ENCODE measurements at regions not wholly inside any gene's neighbourhood (a gene's known extent, or its start where the extent isn't known, plus 50 kb on each side); places are given as distances from the start of the nearest gene placed in this dataset.

- no peak for TF ChIP-seq CTCF (IDR thresholded peaks at IDR 0.05)
- TF ChIP-seq POLR2A (IDR thresholded peaks at IDR 0.05) = no peak
- intact Hi-C loops (cut with DNase I; ENCODE audit: low total_unique reads) = no loop called here
- no peak overlapping the region for H3K4me3 ChIP-seq
Measured at GRCh38 chr14:49199159-49199558, 387.0 kb downstream of the RPS29 start.

GRCh38 chr14:49196327-49196726 is 389.9 kb downstream of the RPS29 start:
- H3K4me3 ChIP-seq = no peak overlapping the region

More at GRCh38 chr14:49199159-49199558, 387.0 kb downstream of the RPS29 start:
- no peak for DNase-seq
- no peaks in the 10 kb centered on the region for H3K4me1 ChIP-seq
- no peaks in the 10 kb centered on the region for H3K27me3 ChIP-seq
- no peaks in the 10 kb centered on the region for H3K36me3 ChIP-seq
- no peaks in the 10 kb centered on the region for H3K9me3 ChIP-seq
- H3K27ac ChIP-seq = no peak overlapping the region

GRCh38 chr14:49194067-49194466 is 392.1 kb downstream of the RPS29 start:
- H3K9me3 ChIP-seq = no peaks in the 10 kb centered on the region
- intact Hi-C loops (cut with DNase I; ENCODE audit: low total_unique reads) = no loop called here
- no peaks in the 10 kb centered on the region for H3K27me3 ChIP-seq
- TF ChIP-seq POLR2A (IDR thresholded peaks at IDR 0.05) (no peak), CTCF (IDR thresholded peaks at IDR 0.05) (no peak)
- no peak overlapping the region for H3K4me3 ChIP-seq
- H3K4me1 ChIP-seq = no peaks in the 10 kb centered on the region
- DNase-seq = no peak
- H3K36me3 ChIP-seq = no peaks in the 10 kb centered on the region
- no peak overlapping the region for H3K27ac ChIP-seq

More at GRCh38 chr14:49196327-49196726, 389.9 kb downstream of the RPS29 start:
- intact Hi-C loops (cut with DNase I; ENCODE audit: low total_unique reads) = no loop called here
- Histone ChIP-seq H3K27me3 (no peaks in the 10 kb centered on the region), H3K27ac (no peak overlapping the region), H3K36me3 (no peaks in the 10 kb centered on the region), H3K9me3 (no peaks in the 10 kb centered on the region), H3K4me1 (no peaks in the 10 kb centered on the region)
- TF ChIP-seq POLR2A (IDR thresholded peaks at IDR 0.05) (no peak), CTCF (IDR thresholded peaks at IDR 0.05) (no peak)
- DNase-seq = no peak

- intact Hi-C loops (cut with DNase I; ENCODE audit: low total_unique reads) = no loop called here
- no peak for TF ChIP-seq POLR2A (IDR thresholded peaks at IDR 0.05)
- TF ChIP-seq CTCF (IDR thresholded peaks at IDR 0.05) = no peak
Measured at GRCh38 chr14:49193332-49194065, 392.7 kb downstream of the RPS29 start.

GRCh38 chr14:49191380-49191779 is 394.8 kb downstream of the RPS29 start:
- Histone ChIP-seq H3K27ac (no peak overlapping the region), H3K36me3 (no peaks in the 10 kb centered on the region), H3K27me3 (no peaks in the 10 kb centered on the region), H3K4me1 (no peaks in the 10 kb centered on the region), H3K9me3 (no peaks in the 10 kb centered on the region), H3K4me3 (no peak overlapping the region)
- TF ChIP-seq POLR2A (IDR thresholded peaks at IDR 0.05) (no peak), CTCF (IDR thresholded peaks at IDR 0.05) (no peak)
- no peak for DNase-seq
- intact Hi-C loops (cut with DNase I; ENCODE audit: low total_unique reads) = no loop called here

More at GRCh38 chr14:49193332-49194065, 392.7 kb downstream of the RPS29 start:
- Histone ChIP-seq H3K36me3 (no peaks in the 10 kb centered on the region), H3K27ac (no peak overlapping the region), H3K27me3 (no peaks in the 10 kb centered on the region), H3K4me3 (no peak overlapping the region), H3K9me3 (no peaks in the 10 kb centered on the region), H3K4me1 (no peaks in the 10 kb centered on the region)
- DNase-seq = no peak

All from uterus (tissue), 3 donors.